ENCODE measurements at regions not wholly inside any gene's neighbourhood (a gene's known extent, or its start where the extent isn't known, plus 50 kb on each side); places are given as distances from the start of the nearest gene placed in this dataset.

DNA sequence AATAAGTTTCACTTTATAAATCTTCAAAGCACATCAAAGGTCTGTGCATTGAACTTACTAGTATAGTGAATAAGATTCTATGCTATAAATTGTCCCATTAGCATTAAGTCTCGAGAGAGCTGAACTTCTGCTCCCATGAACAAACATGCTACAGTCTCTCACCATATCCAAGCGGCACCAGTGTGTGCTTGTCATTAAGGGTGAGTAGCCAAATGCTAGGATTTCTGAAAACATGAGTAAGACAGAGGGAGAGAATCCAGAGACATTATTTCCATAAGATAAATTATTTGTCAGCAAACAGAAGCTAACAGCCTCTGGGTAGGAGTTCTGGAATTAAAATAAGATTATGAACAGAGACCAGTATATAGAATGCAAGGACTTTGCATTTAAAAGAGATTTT lies 2882.5 kb downstream of the PCDH9 start:
- no peak for DNase-seq

DNA sequence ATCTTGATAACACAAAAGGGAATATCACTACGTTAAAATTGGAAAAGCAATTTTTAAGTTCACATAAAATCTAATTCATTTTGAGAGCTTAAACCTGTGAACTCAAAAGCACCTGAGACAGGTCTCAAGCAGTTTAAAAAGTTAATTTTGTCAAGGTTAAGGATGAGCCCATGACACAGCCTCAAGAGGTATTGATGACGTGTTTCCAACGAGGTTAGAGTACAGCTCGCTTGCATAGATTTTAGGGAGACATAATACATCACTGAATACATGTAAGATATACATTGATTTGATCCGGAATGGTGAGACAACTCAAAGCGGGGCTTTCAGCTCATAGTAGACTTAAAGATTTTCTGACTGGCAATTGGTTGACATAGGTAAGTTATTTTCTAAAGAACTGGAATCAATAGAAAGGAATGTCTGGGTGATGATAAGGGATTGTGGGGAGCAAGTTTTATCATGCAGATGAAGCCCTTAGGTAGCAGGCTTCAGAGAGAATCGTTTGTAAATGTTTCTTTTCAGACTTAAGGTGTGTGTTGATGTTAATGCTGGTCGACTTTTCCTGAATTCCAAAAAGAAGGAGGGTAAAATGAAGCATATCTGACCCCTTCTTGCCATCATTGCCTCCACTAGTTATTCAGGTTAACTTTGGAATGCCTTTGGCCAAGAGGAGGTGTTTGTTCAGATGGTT lies 2890.6 kb downstream of the PCDH9 start:
- DNase-seq = no peak

DNA sequence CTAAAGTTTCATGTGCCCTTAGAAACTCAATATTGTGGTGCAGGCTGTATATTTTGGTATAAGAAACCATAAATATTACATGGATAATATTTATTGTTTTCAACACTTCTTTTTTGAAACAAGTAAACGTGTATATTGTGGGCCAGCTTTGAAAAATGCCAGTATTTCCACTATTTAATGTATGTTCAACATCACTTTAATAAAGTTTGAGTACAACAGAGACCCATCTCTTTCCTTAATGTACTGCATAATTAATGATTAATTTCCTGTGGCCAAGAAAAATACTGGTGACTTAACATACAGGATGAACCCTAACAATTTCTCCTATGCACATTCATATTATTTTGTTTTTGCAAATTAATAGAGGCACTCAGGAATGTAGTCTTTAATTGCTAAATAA lies 2891.5 kb downstream of the PCDH9 start:
- DNase-seq = no peak

DNA sequence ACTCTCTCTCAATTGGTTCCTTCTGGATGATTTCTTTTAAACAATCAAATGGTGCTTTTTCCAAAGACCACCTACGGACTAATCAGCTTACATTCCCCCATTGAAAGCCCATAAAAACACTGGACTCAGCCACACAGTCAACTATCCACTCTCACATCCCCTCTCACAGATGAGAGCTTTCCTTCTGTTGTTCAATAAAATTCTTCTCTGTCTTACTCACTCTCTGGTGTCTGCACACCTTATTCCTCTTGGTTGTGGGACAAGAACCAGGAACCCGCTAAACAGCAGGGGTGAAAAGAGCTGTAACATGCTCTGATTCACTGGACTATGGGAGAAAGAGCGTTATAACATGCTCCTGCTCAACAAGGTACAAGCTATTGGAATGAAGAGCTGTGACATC lies 2896.2 kb downstream of the PCDH9 start:
- DNase-seq = no peak

DNA sequence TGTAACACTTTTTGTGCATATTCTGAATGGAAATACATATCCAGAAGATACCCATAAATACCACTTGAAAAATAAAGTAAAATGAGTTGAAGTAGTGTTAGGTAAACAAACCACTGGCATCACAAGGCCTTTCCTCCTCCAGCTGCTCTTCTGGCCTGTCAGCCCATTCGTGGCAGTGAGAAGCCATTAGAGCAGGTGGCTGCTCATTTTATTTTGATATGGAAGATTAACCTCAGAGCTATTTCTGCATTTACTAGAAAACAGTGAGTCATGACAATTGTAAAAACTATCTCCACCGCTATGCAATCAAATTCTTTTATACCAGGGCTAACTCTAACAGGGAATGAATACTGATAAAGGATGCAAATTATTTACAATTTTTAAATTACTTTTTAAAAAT lies 2898.1 kb downstream of the PCDH9 start:
- no peak for DNase-seq

DNA sequence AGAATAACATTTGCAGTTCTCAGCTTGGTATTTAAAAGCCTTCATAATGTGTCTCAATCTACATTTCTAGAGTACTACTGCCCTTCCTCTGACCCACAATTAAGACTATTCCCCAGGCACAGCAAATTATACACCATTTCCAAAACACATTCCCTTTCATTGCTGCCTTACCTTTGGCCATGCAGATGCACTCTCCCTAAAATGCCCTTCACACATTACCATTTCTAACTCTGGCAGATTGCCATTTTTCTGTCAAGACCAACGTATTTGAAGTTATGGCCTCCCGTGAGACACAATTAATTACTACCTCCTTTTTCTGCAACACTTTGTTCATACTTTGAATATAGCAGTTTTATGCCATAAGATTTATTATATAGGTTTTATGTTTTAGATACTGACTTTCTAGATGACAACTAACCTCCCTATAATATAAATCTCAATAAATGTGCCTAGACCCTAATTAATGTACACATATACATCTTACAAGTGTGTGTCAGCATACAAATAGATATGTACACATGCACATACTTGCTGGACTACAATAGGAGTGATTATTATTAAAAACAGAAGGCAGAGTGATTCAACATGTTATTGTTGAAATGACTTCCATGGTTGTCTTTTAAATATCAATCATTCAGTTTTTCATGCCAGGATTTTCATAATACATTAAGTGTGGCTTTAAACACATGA lies 2902.5 kb downstream of the PCDH9 start:
- DNase-seq = no peak

DNA sequence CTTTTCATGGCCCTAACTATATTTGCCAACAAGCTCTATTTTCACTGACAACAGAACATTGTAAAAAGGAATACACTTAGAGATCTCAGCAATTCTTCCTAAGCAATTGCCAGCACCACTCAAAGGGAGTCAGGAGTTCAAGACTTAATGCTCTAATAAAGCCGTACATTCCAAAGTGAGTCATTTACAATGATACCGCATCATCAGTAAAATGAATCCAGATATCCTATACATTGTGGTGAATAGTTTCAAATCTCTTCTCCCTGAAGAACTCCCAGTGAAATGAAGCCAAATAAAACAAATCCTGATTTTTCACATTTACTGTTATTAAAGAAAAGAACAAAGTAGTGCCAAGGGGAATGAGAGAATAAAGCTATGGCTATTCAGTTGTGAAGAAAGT lies 2898.7 kb upstream of the PCDH20 start:
- no peak for DNase-seq

DNA sequence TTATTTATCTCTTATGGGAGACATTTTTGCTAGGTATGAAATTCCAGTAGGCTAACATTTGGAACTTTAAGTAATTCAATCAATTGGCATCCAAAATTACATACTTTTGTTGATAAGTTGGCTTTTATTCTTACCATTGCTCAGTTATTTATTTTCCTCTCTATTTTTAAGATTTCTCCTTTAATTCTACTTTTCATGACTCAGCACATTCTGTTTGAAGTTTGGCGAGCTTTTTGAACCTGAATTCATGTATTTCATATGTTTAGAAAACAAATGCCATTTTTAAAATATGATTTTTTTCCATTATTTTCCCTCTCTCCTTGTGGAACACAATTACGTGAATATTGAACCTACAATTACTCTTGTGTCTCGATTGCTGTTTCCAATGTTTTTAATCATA lies 2896.3 kb upstream of the PCDH20 start:
- no peak for DNase-seq

DNA sequence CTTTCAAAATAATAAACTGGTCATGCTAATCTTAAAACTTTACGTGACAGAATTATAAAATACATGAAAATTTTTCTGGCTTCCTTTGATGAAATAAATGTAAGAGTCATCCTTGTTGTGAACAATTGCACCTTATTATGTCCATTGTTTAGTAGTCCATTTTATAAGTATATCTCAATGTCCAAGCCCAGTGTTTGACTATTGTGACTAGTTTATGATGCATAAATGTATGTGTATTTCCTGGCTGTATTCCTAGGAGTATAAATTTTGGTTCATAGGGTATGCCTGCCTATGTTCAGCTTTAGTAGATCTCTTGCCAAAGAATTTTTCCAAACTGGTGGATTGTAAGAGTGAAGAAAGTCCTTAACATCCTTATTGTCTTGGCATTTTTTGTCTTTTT lies 2895.5 kb upstream of the PCDH20 start:
- DNase-seq = no peak

DNA sequence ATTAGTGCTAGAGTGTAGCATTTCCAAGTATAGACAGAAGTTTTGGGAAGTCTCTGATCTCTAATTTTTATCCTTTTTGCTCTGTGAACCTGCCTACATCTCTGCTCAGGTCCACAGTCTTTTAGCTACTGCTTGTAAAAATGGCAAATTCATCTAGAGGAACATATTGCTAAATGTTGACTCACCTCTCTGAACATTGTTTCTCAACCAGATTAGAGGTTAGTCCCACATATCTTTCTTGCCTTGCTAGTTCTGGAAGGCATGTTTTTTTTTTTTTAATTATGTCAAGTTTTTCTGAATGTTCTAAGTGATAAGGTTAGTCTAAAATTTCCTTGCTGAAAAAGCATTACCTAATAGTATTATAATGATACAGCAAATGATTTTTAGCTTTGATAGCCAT lies 2889.6 kb upstream of the PCDH20 start:
- no peak for DNase-seq

DNA sequence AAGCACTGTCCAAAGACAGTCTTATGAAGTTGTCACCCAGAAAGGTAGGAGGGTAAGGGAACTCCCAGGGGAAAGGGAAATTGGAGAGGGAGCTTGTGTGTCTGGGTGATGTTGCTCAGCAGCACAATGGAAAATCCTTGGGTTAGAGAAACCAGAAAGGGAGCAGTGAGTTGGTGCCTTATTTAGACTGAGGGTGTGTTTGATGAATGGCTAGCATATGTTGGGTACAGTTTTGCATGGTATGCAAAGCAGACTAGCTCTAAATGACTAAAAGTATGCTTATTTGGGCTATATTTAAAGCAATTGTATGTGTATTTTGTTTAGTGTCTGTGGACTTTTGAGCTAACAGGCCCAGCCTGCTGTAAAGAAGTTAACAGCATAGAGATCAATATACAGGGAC lies 2884.6 kb upstream of the PCDH20 start:
- DNase-seq = no peak

DNA sequence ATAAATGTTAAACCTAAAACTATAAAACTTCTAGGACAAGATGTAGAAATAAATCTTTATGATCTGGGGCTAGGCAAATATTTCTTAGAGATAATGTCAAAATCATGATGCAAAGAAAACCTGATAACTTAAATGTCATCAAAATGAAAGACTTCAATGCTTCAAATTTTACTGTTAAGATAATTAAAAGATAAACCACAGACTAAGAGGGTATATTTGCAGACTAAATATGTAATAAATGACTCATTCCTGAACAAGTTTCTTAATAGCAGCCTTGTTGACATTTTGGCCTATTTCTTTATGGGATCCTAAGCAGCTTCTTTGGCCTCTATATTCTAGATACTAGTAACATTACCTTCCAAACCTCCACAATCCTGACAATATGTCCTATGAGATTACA lies 2878.3 kb upstream of the PCDH20 start:
- DNase-seq = no peak

DNA sequence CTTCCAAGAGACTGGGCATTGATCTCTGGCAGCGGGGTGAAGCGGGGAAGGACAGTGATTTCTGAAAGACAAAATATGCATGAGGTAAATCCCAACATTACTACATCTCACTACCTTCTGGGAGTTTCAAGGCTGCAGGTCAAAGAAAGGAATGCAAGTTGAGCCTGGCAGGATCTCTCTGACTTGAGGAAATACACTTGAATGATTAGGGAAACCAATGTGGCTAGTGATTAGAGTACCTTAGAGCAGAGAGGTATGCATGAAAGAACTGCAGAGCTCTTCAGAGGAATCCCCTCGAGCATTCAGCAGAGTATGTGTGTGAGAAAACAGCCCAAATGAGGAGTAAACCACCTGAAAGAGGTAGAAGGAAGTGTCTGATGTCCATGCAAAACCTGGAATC lies 2874.1 kb upstream of the PCDH20 start:
- DNase-seq = no peak

DNA sequence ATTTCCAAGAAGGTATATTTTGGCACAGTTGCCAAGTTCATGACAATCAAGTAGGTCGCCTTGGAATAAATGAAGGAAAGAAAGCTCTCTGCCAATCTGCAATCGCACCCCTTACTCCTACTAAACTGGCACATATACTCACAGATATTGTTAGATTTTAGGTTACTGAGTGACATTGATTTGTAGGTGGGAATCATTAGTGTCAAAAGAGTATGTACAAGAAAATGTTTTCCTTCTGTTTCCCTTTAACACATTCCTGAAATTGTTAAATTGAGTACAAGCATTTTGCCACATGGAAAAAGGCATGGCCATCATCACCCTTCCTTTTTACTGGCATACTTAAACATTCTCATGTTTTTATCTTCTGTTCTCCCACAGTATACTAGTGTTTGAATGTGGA lies 2868.3 kb upstream of the PCDH20 start:
- no peak for DNase-seq

DNA sequence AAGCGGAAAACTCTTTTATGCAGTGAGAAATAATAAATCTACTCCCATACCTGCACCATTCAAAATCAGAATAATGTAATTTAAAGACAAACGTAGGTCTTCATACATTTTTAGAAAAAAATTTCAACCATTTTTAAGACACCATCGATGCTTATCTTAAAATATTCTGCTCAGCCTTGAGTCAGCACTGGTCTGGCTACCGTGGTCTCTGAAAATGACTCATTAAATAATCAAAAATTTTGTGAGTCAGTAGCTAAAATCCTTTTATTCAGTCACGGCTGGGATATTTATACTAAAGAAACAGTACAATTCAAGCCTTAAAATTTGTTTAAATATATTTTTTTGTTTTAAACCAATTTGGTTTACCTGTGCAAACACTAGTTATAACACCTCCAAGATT lies 2862.8 kb upstream of the PCDH20 start:
- DNase-seq = no peak

DNA sequence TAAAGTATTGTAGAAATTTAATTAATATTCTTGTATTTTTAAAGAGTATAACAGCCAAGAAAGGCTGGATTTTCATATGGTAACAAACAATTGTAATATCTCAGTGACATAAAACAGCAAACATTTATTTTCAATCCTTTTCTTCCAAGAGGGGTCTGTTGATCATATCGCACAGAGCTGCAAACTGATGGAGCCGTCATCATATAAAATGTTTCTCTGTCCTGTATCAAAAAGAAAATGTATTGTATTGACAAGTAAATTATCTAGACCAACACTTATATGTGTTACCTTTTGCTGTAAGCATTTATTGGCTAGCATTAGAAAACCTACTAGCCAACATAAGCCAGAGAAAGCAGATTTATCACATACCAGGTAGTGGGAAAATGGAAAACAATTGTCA lies 2861.4 kb upstream of the PCDH20 start:
- no peak for DNase-seq

DNA sequence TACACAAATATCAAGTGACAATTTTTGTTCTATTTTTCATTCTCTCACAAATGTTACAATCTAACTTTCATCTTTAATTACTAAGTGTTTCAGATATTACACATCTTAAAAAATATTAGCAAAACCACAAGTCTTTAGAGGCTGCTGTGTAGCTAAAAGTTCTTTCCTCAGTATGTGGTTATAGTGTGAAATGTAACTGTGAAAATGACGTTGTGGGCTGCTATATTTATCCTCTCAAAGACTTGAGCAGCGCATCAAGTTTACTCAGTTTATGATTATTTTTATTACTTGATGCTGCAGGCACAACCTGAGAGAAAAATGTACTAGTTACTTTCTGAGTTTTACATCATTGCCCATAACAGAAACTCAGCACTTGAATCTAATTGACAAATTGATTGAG lies 2860.6 kb upstream of the PCDH20 start:
- DNase-seq = no peak

DNA sequence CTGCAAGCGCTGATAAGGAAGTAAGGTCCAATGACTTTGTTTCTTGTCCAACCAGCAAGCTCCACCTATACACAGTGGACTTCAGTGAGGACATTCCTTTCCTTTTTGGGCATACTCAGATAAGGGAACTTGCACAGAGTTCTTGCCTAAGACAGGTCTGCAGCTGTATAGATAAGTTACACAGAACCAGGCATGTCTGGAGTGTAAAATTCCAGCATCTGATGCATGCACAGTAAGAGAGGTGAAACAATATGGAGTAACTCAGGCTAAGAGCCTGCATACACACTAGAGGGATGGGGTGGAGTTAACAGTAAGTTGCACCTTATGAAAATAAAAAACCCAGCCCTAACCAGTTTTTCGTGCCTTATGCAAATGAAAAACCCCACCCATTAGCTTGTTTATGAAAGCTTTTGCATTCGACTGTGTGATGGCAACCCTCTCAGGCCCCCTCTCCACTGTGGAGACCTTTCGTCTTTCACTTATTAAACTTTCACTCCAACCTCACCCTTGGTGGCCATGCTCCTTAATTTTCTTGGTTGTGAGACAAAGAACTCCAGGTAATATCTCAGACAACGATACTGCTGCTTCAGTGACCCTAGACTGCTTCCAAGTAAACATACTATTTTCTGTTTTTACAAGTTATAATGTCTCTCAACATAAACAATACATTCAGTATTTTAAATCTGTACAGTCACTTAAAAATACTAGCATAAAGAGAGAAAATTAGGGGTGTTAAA lies 2859.0 kb upstream of the PCDH20 start:
- no peak for DNase-seq

DNA sequence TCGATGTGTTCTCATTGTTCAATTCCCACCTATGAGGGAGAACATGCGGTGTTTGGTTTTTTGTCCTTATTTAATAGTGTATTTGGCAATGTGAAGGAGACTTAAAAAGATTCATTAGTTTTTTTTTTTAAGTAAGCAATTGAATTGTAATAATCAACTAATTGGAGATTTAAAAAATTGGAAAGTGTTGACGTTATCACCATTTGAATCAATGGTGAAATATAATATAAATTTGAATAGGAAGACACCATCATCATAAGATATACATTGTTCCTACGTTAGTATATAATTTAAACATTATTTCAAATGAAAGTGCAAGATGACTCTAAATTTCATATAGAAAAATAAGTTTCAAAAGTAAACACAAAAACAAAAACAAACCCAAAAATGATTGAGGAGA lies 2858.1 kb upstream of the PCDH20 start:
- no peak for DNase-seq

DNA sequence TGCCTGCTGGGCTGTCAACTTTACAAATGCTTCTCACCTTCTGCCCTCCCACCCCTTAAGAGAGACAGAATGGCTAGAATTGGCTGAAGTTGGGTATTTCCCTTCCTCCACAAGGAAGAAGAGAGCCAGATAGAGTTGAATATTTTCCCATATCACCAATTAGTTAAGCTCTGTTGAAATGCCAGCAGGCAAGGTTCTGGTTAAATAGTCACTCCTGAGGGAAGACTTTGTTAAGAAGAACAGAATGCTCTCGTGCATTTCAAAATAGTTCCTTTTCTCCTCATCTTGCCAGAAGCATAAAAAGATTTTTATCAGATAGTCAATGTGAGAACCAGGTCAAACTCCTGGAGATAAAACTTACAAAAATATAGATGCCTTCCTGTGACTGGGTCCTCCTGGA lies 2857.0 kb upstream of the PCDH20 start:
- DNase-seq = no peak

DNA sequence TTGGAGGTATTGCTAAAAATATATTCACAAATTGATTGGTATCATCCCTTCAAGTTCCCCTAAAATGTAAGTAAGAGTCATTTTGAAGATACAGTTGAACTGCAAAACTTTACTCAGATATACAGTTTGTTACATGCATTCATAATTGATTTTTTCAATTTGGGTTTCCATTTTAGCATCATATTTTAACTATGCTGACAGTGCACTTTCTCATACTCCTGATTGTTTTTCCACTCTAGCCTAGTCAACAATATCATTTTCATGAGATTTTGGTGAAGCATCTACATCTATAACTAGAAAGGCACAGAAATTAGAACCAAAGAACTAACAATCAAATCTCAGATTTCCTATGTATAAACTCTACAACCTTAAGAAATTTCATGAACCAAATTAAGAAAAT lies 2850.4 kb upstream of the PCDH20 start:
- no peak for DNase-seq

DNA sequence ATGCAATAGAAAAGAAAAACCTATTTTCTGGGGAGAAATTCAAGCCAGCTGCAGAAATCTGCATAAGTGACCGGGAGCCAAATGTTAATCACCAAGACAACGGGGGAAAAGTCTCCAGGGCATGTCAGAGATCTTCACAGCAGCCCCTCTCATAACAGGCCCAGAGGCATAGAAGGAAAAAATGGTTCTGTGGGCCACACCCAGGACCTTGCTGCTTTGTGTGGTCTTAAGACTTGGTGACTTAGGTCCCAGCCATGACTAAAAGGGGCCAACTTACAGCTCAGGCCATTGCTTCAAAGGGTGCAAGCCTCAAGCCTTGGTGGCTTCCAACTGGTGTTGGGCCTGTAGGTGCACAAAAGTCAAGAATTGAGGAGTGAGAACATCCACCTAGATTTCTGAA lies 2847.6 kb upstream of the PCDH20 start:
- DNase-seq = no peak

DNA sequence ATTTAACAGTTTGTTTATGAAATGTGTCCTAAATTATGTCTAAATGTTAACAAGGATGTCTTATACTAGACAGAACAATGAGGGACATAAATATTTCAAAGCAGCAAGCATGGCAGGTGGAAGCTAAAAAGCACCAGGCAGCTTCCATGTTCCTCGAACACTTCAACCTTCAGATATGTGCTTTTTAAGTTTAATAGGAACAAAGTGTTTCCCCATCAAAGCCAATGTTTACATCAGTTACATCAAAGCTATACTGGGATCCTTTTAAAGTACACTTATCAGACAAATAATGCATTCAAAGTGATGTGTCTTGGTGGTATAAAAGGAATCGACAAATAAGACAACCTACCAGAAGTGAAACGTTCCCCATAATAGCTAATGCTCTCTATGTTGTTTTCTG lies 2841.1 kb upstream of the PCDH20 start:
- DNase-seq = no peak

DNA sequence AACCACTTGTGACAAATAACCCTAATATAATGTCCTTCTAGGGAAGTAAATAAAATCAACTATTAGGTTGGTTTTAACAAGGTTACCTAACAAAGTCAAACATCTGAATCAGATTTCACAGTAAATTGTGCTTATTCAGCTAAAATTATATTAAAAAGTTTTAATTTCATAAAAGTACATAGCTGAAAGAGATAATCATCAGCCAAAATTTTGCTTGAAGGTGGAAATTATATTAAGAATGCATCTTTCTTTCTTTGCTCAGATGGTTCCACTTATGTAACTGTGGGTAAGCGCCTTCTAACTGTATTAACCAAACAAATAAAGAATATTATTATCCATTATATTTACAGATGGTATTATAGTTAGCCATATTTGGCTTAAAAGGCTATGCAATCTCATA lies 2840.3 kb upstream of the PCDH20 start:
- DNase-seq = no peak
